ENCODE measurements at regions not wholly inside any gene's neighbourhood (a gene's known extent, or its start where the extent isn't known, plus 50 kb on each side); places are given as distances from the start of the nearest gene placed in this dataset.

DNA sequence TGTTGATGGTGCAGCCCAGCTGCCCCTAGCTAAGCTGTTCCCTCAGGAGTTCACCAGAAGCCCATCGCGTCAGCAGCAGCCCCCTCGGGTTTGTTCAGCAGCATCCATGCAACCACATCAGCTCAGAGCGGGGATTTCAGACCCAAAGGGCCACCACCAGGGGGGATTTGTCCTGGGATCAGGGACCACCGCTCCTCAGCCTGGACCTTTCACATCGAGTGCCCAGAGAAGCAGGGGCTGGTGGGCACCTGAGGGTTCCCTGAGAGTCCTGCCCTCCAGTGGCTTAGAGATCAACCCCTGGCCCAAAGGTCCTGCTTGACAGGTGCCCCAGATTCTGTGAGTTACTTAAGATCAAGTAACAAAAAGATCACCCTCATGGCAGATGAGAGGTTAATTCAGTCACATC lies 65.9 kb upstream of the C14orf180 start:
- TF ChIP-seq, protein P1, sequence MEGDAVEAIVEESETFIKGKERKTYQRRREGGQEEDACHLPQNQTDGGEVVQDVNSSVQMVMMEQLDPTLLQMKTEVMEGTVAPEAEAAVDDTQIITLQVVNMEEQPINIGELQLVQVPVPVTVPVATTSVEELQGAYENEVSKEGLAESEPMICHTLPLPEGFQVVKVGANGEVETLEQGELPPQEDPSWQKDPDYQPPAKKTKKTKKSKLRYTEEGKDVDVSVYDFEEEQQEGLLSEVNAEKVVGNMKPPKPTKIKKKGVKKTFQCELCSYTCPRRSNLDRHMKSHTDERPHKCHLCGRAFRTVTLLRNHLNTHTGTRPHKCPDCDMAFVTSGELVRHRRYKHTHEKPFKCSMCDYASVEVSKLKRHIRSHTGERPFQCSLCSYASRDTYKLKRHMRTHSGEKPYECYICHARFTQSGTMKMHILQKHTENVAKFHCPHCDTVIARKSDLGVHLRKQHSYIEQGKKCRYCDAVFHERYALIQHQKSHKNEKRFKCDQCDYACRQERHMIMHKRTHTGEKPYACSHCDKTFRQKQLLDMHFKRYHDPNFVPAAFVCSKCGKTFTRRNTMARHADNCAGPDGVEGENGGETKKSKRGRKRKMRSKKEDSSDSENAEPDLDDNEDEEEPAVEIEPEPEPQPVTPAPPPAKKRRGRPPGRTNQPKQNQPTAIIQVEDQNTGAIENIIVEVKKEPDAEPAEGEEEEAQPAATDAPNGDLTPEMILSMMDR (conservative IDR thresholded peaks at IDR 0.05; ENCODE audit: low read depth in 2 of 2), result no peak
- TF ChIP-seq STAT1 (IDR thresholded peaks at IDR 0.05; ENCODE audit: unreplicated experiment) (no peak), CREB1 (CRISPR knock-in tag; IDR thresholded peaks at IDR 0.05; ENCODE audit: low read depth) (no peak), EZH2 (IDR thresholded peaks at IDR 0.05; ENCODE audit: low read depth, unreplicated experiment) (no peak), POLR2AphosphoS5 (IDR thresholded peaks at IDR 0.05; ENCODE audit: low read depth) (no peak), EZH2phosphoT487 (IDR thresholded peaks at IDR 0.05; ENCODE audit: unreplicated experiment) (no peak), REST (IDR thresholded peaks at IDR 0.05; ENCODE audit: unreplicated experiment) (no peak), NANOG (IDR thresholded peaks at IDR 0.05; ENCODE audit: borderline replicate concordance) (no peak), JUNB (IDR thresholded peaks at IDR 0.05; ENCODE audit: unreplicated experiment) (no peak)

All from GM23338 (cell line).